Activated T-cell treated with anti-CD3 and anti-CD28 coated beads, Interleukin-2, amount 50 U/mL, for 24 hours (primary cell): ENCODE measurements at regions not wholly inside any gene's neighbourhood (a gene's known extent, or its start where the extent isn't known, plus 50 kb on each side); places are given as distances from the start of the nearest gene placed in this dataset.
"Not testable (repeated sequence)": the region's sequence is repeated elsewhere in the genome, so short reads cannot be mapped to it uniquely, and the experiment has no call there.

Experiments
- DNase-seq: peaks from one replicate; pipeline ENCODE4 v3.0.0-alpha.2; 2020
- H3K27ac Mint-ChIP-seq: 2 replicates; pipeline ENCODE4 v1.8.0; 2020; ENCODE audit warnings: mild to moderate bottlenecking, mixed read lengths
- H3K27me3 Mint-ChIP-seq: 2 replicates; pipeline ENCODE4 v1.8.0; 2020; ENCODE audit warnings: mixed read lengths
- H3K36me3 Mint-ChIP-seq: 2 replicates; pipeline ENCODE4 v1.8.0; 2020; ENCODE audit warnings: low read depth, mixed read lengths
- H3K4me1 Mint-ChIP-seq: 2 replicates; pipeline ENCODE4 v1.8.0; 2020; ENCODE audit warnings: low read depth, mixed read lengths
- H3K4me3 Mint-ChIP-seq: 2 replicates; pipeline ENCODE4 v1.8.0; 2020; ENCODE audit warnings: mild to moderate bottlenecking, moderate library complexity, mixed read lengths
- H3K9me3 Mint-ChIP-seq: 2 replicates; pipeline ENCODE4 v1.8.0; 2020; ENCODE audit warnings: mixed read lengths

- peak overlapping the region; percentile 69 for H3K4me3 Mint-ChIP-seq
These were observed 229.1 kb upstream of the OR4E1 start for GRCh38 chr14:21902561-21903181.

GRCh38 chr14:21894898-21895194 is 221.2 kb upstream of the OR4E1 start:
- H3K9me3 Mint-ChIP-seq, H3K36me3 Mint-ChIP-seq, DNase-seq, H3K27me3 Mint-ChIP-seq: not testable (repeated sequence)
- Mint-ChIP-seq H3K4me3 (peak overlapping the region; percentile 74), H3K4me1 (peaks cover 26% of the 10 kb centered on the region), H3K27ac (peak overlapping the region; percentile 87)

More at GRCh38 chr14:21902561-21903181, 229.1 kb upstream of the OR4E1 start:
- peaks cover 13% of the 10 kb centered on the region for H3K4me1 Mint-ChIP-seq
- H3K9me3 Mint-ChIP-seq: no peaks in the 10 kb centered on the region
- H3K36me3 Mint-ChIP-seq: no peaks in the 10 kb centered on the region
- no peaks in the 10 kb centered on the region for H3K27me3 Mint-ChIP-seq
- DNase-seq: peak; percentile 48
- H3K27ac Mint-ChIP-seq: peak overlapping the region; percentile 55

- Mint-ChIP-seq H3K9me3 (no peaks in the 10 kb centered on the region), H3K4me1 (peaks cover 26% of the 10 kb centered on the region), H3K4me3 (peak overlapping the region; percentile 74), H3K27me3 (no peaks in the 10 kb centered on the region), H3K36me3 (no peaks in the 10 kb centered on the region), H3K27ac (peak overlapping the region; percentile 87)
- DNase-seq: peak; percentile 57
These were observed 220.6 kb upstream of the OR4E1 start for GRCh38 chr14:21894003-21894897.

- Mint-ChIP-seq H3K4me1 (peaks cover 40% of the 10 kb centered on the region), H3K4me3 (no peak overlapping the region), H3K36me3 (no peaks in the 10 kb centered on the region), H3K27me3 (no peaks in the 10 kb centered on the region), H3K27ac (no peak overlapping the region), H3K9me3 (no peaks in the 10 kb centered on the region)
- no peak for DNase-seq
These were observed 218.3 kb upstream of the OR4E1 start for GRCh38 chr14:21891921-21892320.

GRCh38 chr14:21884995-21885394 is 211.4 kb upstream of the OR4E1 start:
- Mint-ChIP-seq H3K36me3 (no peaks in the 10 kb centered on the region), H3K27me3 (no peaks in the 10 kb centered on the region), H3K27ac (no peak overlapping the region), H3K4me3 (no peak overlapping the region), H3K9me3 (peaks cover 12% of the 10 kb centered on the region), H3K4me1 (peaks cover 24% of the 10 kb centered on the region)
- DNase-seq: no peak

GRCh38 chr14:21882226-21882625 is 208.6 kb upstream of the OR4E1 start:
- Mint-ChIP-seq H3K36me3 (no peaks in the 10 kb centered on the region), H3K27me3 (no peaks in the 10 kb centered on the region), H3K4me1 (peaks cover 10% of the 10 kb centered on the region), H3K9me3 (peaks cover 12% of the 10 kb centered on the region), H3K4me3 (no peak overlapping the region), H3K27ac (no peak overlapping the region)
- no peak for DNase-seq

GRCh38 chr14:21880918-21881317 is 207.3 kb upstream of the OR4E1 start:
- Mint-ChIP-seq H3K4me1 (peaks cover 11% of the 10 kb centered on the region), H3K36me3 (no peaks in the 10 kb centered on the region), H3K27ac (no peak overlapping the region), H3K4me3 (no peak overlapping the region), H3K27me3 (no peaks in the 10 kb centered on the region), H3K9me3 (peaks cover 12% of the 10 kb centered on the region)
- no peak for DNase-seq

GRCh38 chr14:21875791-21876190 is 202.2 kb upstream of the OR4E1 start:
- Mint-ChIP-seq H3K27me3 (no peaks in the 10 kb centered on the region), H3K9me3 (no peaks in the 10 kb centered on the region), H3K4me3 (no peak overlapping the region), H3K4me1 (peaks cover 35% of the 10 kb centered on the region), H3K27ac (no peak overlapping the region), H3K36me3 (no peaks in the 10 kb centered on the region)
- DNase-seq: no peak

- Mint-ChIP-seq H3K36me3 (no peaks in the 10 kb centered on the region), H3K9me3 (no peaks in the 10 kb centered on the region), H3K4me1 (peaks cover 35% of the 10 kb centered on the region), H3K4me3 (no peak overlapping the region), H3K27me3 (no peaks in the 10 kb centered on the region), H3K27ac (peak overlapping the region; percentile 72)
- no peak for DNase-seq
These were observed 201.3 kb upstream of the OR4E1 start for GRCh38 chr14:21874946-21875345.

- H3K4me1 Mint-ChIP-seq: peaks cover 36% of the 10 kb centered on the region
- no peaks in the 10 kb centered on the region for H3K36me3 Mint-ChIP-seq
- no peaks in the 10 kb centered on the region for H3K27me3 Mint-ChIP-seq
- DNase-seq: no peak
- no peak overlapping the region for H3K27ac Mint-ChIP-seq
- H3K9me3 Mint-ChIP-seq: no peaks in the 10 kb centered on the region
- H3K4me3 Mint-ChIP-seq: peak overlapping the region; percentile 12
These were observed 200.5 kb upstream of the OR4E1 start for GRCh38 chr14:21874167-21874566.

GRCh38 chr14:21868442-21869046 is 194.9 kb upstream of the OR4E1 start:
- DNase-seq: peak; percentile 75
- H3K36me3 Mint-ChIP-seq: peaks cover 3% of the 10 kb centered on the region
- peak overlapping the region; percentile 89 for H3K27ac Mint-ChIP-seq
- H3K4me1 Mint-ChIP-seq: peaks cover 46% of the 10 kb centered on the region
- H3K27me3 Mint-ChIP-seq: no peaks in the 10 kb centered on the region
- H3K4me3 Mint-ChIP-seq: peak overlapping the region; percentile 70
- no peaks in the 10 kb centered on the region for H3K9me3 Mint-ChIP-seq

GRCh38 chr14:21867541-21867940 is 193.9 kb upstream of the OR4E1 start:
- peak overlapping the region; percentile 89 for H3K27ac Mint-ChIP-seq

GRCh38 chr14:21866479-21866878 is 192.9 kb upstream of the OR4E1 start:
- Mint-ChIP-seq H3K27me3 (no peaks in the 10 kb centered on the region), H3K27ac (peak overlapping the region; percentile 63), H3K4me3 (peak overlapping the region; percentile 58), H3K36me3 (peaks cover 3% of the 10 kb centered on the region), H3K9me3 (no peaks in the 10 kb centered on the region), H3K4me1 (peaks cover 37% of the 10 kb centered on the region)
- no peak for DNase-seq

More at GRCh38 chr14:21867541-21867940, 193.9 kb upstream of the OR4E1 start:
- Mint-ChIP-seq H3K27me3 (no peaks in the 10 kb centered on the region), H3K36me3 (peaks cover 3% of the 10 kb centered on the region), H3K4me3 (peak overlapping the region; percentile 36), H3K9me3 (no peaks in the 10 kb centered on the region), H3K4me1 (peaks cover 37% of the 10 kb centered on the region)
- DNase-seq: no peak

- Mint-ChIP-seq H3K27me3 (no peaks in the 10 kb centered on the region), H3K9me3 (no peaks in the 10 kb centered on the region), H3K4me1 (peaks cover 34% of the 10 kb centered on the region), H3K36me3 (no peaks in the 10 kb centered on the region), H3K27ac (peak overlapping the region; percentile 72), H3K4me3 (peak overlapping the region; percentile 76)
- DNase-seq: no peak
These were observed 189.7 kb upstream of the OR4E1 start for GRCh38 chr14:21863289-21863688.

- no peak for DNase-seq
- Mint-ChIP-seq H3K4me1 (peaks cover 14% of the 10 kb centered on the region), H3K36me3 (no peaks in the 10 kb centered on the region), H3K9me3 (no peaks in the 10 kb centered on the region), H3K27me3 (no peaks in the 10 kb centered on the region), H3K27ac (peak overlapping the region; percentile 88), H3K4me3 (peak overlapping the region; percentile 76)
These were observed 187.5 kb upstream of the OR4E1 start for GRCh38 chr14:21861153-21861552.
